Caco-2 (cell line): ENCODE measurements at regions not wholly inside any gene's neighbourhood (a gene's known extent, or its start where the extent isn't known, plus 50 kb on each side); places are given as distances from the start of the nearest gene placed in this dataset.

Source experiments
- BruUV-seq: library from RNA; stranded (reverse); fragments of 400-500 nt; replicated peaks from 2 replicates; lab custom pipeline; 2021; lab: Mats Ljungman, UMichigan
- CTCF ChIA-PET: fragments of 300-600 bp; sonication (Branson Sonifier 250); formaldehyde crosslinking; loops from one replicate; lab custom pipeline; 2022; ENCODE audit warnings: antibody characterized with exemption; lab: Charles Lee
- POLR2A ChIA-PET: fragments of 300-600 bp; sonication (Branson Sonifier 250); formaldehyde crosslinking; loops from one replicate; lab custom pipeline; 2022; ENCODE audit warnings: antibody characterized with exemption; lab: Charles Lee
- DNase-seq, 2 experiments: peaks; one replicate each; pipeline versions ENCODE4 v3.0.0 to v3.0.0-alpha.2; 2020 to 2022
- H3K27me3 ChIP-seq: replicated peaks from 2 replicates; pipeline ENCODE4 v1.6.0; 2011; ENCODE audit warnings: low read length; ENCODE audit not compliant: control insufficient read depth, insufficient read depth
- H3K36me3 ChIP-seq: 2 replicates; pipeline ENCODE4 v1.5.1; 2011; ENCODE audit warnings: low read length; ENCODE audit not compliant: control insufficient read depth, insufficient read depth
- H3K4me1 ChIP-seq: fragments of 250-450 bp; sonication (Bioruptor Pico); 2 replicates; pipeline ENCODE4 v1.5.1; 2020; ENCODE audit warnings: mild to moderate bottlenecking
- H3K4me3 ChIP-seq: 2 replicates; pipeline ENCODE4 v1.5.1; 2011; ENCODE audit warnings: low read depth, mild to moderate bottlenecking, control low read depth, low read length
- H3K9me3 ChIP-seq: fragments of 250-450 bp; sonication (Bioruptor Pico); 2 replicates; pipeline ENCODE4 v1.5.1; 2020; ENCODE audit warnings: mild to moderate bottlenecking, moderate library complexity
- H3K27ac Mint-ChIP-seq: one replicate; pipeline ENCODE4 v1.8.0; 2022; ENCODE audit warnings: mixed read lengths; ENCODE audit not compliant: unreplicated experiment
- H3K27me3 Mint-ChIP-seq: one replicate; pipeline ENCODE4 v1.8.0; 2022; ENCODE audit warnings: mixed read lengths; ENCODE audit not compliant: insufficient read depth, unreplicated experiment
- H3K36me3 Mint-ChIP-seq: one replicate; pipeline ENCODE4 v1.8.0; 2022; ENCODE audit warnings: mild to moderate bottlenecking, mixed read lengths; ENCODE audit not compliant: insufficient read depth, unreplicated experiment
- H3K4me1 Mint-ChIP-seq: one replicate; pipeline ENCODE4 v1.8.0; 2022; ENCODE audit warnings: low read depth, mixed read lengths; ENCODE audit not compliant: unreplicated experiment
- H3K4me3 Mint-ChIP-seq: one replicate; pipeline ENCODE4 v1.8.0; 2022; ENCODE audit warnings: mild to moderate bottlenecking, moderate library complexity, mixed read lengths; ENCODE audit not compliant: unreplicated experiment
- H3K9me3 Mint-ChIP-seq: one replicate; pipeline ENCODE4 v1.8.0; 2022; ENCODE audit warnings: mixed read lengths; ENCODE audit not compliant: unreplicated experiment
- intact Hi-C: fragments of 100-400 bp; cut with micrococcal nuclease; formaldehyde crosslinking; loops from one replicate; pipeline ENCODE4 v1.10.0; 2022; ENCODE audit not compliant: unreplicated experiment
- TF ChIP-seq, protein P1 (sequence below), 2 experiments: fragments of 200-600 bp in 1 of 2; IDR thresholded peaks; 1 replicate in 1 of 2; 2 replicates in 1 of 2; pipeline versions ENCODE4 v1.5.1 to v1.8.0; 2011 to 2022; ENCODE audit warnings: antibody characterized with exemption in 1 of 2, control low read depth in 1 of 2, inconsistent platforms in 1 of 2, low read depth in 1 of 2, low read length in 1 of 2, mild to moderate bottlenecking in 1 of 2, moderate library complexity in 1 of 2; ENCODE audit not compliant: insufficient read depth in 1 of 2, severe bottlenecking in 1 of 2, unreplicated experiment in 1 of 2

DNA sequence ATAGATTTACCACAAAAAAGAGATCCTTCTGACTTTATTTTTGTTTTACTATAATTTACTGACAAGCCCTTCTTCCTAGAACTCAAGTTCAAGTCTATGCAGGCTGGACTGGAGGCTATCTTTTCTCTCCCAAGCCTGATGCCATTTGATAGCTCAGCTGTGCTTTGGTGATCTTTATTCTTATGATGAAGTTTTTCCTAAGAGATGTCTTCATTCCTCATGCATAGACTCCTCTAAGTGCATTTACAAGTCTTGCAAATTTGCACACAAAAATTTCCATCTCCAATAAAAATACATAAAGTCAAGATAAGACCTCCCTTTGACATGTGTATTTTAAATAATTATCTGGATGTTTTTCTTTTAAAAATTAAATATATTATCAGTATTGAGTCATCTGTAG, 167.4 kb upstream of the ETAA1 start:
- no TSS peak for BruUV-seq
- Histone ChIP-seq H3K9me3 (no peaks in the 10 kb centered on the region), H3K27me3 (no peaks in the 10 kb centered on the region), H3K4me1 (no peaks in the 10 kb centered on the region), H3K36me3 (no peaks in the 10 kb centered on the region), H3K4me3 (no peak overlapping the region)
- CTCF ChIA-PET = no interaction called here
- H3K9me3 Mint-ChIP-seq = no peaks in the 10 kb centered on the region
- TF ChIP-seq, protein P1, sequence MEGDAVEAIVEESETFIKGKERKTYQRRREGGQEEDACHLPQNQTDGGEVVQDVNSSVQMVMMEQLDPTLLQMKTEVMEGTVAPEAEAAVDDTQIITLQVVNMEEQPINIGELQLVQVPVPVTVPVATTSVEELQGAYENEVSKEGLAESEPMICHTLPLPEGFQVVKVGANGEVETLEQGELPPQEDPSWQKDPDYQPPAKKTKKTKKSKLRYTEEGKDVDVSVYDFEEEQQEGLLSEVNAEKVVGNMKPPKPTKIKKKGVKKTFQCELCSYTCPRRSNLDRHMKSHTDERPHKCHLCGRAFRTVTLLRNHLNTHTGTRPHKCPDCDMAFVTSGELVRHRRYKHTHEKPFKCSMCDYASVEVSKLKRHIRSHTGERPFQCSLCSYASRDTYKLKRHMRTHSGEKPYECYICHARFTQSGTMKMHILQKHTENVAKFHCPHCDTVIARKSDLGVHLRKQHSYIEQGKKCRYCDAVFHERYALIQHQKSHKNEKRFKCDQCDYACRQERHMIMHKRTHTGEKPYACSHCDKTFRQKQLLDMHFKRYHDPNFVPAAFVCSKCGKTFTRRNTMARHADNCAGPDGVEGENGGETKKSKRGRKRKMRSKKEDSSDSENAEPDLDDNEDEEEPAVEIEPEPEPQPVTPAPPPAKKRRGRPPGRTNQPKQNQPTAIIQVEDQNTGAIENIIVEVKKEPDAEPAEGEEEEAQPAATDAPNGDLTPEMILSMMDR (IDR thresholded peaks at IDR 0.05; ENCODE audit: insufficient read depth in 1 of 2, low read depth in 1 of 2, low read length in 1 of 2, severe bottlenecking in 1 of 2, unreplicated experiment in 1 of 2) = no peak
- no peak for DNase-seq
- peaks cover 3% of the 10 kb centered on the region for H3K27me3 Mint-ChIP-seq
- H3K27ac Mint-ChIP-seq = no peak overlapping the region
- no peak overlapping the region for H3K4me3 Mint-ChIP-seq
- POLR2A ChIA-PET = no interaction called here
- no peaks in the 10 kb centered on the region for H3K36me3 Mint-ChIP-seq
- H3K4me1 Mint-ChIP-seq = no peaks in the 10 kb centered on the region
- intact Hi-C loops = loop anchor here (10.0 kb wide), 2 partner anchors 455 to 795 kb away; partner anchors contain the start of gene MEIS1

DNA sequence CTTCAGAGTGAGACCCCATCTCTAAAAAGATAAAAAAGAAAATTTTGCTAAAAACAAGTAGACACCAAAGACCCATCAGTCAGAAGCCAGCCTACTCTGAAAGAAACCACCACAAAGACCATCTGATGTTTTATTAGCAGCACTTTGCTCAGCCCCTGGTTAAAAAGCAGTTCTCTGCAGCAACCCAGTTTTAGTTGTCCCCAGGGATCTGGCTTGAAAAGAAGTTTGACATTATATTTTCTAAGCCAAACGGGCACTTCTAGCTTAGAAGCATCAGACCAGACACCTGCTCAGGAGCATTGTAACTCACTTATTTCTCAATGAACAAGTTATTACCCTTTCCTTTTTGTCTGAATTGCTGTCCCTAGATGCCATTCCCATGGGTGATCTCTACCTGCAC, 164.2 kb upstream of the ETAA1 start:
- H3K4me1 Mint-ChIP-seq = no peaks in the 10 kb centered on the region
- no peaks in the 10 kb centered on the region for H3K9me3 ChIP-seq
- POLR2A ChIA-PET = no interaction called here
- CTCF ChIA-PET = no interaction called here
- peaks cover 6% of the 10 kb centered on the region for H3K27me3 Mint-ChIP-seq
- H3K27ac Mint-ChIP-seq = no peak overlapping the region
- H3K4me3 ChIP-seq = no peak overlapping the region
- no peaks in the 10 kb centered on the region for H3K9me3 Mint-ChIP-seq
- H3K4me1 ChIP-seq = no peaks in the 10 kb centered on the region
- intact Hi-C loops = loop anchor here (10.0 kb wide), 2 partner anchors 458 to 798 kb away; partner anchors contain the start of gene MEIS1
- H3K4me3 Mint-ChIP-seq = no peak overlapping the region
- H3K36me3 Mint-ChIP-seq = no peaks in the 10 kb centered on the region
- DNase-seq = no peak
- no peaks in the 10 kb centered on the region for H3K27me3 ChIP-seq
- no peaks in the 10 kb centered on the region for H3K36me3 ChIP-seq
- TF ChIP-seq, protein P1 (IDR thresholded peaks at IDR 0.05; ENCODE audit: insufficient read depth in 1 of 2, low read depth in 1 of 2, low read length in 1 of 2, severe bottlenecking in 1 of 2, unreplicated experiment in 1 of 2) = no peak
- BruUV-seq = no TSS peak

DNA sequence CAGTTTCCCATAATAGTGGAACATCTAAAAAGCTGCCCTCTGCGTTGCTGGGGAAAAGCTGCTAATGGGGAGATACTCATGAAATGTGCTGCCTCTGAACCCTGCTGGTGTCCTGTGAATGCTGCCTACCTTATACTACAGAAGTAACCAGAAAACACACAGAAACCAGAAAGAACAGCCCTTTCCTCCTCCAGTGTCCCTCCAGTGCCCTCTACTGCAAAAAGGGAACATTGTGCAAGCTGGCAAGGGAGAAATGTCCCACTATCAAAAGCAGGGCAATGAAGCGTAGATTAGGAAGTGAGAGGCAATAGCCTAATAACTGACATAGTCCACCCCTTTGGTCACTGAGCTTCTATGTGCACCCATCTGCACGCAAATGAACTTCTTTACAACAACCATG, 162.7 kb upstream of the ETAA1 start:
- intact Hi-C loops = loop anchor here (1.0 to 10.0 kb wide), 6 partner anchors 88 to 800 kb away; partner anchors contain the start of gene MEIS1
- TF ChIP-seq, protein P1 (IDR thresholded peaks at IDR 0.05; ENCODE audit: insufficient read depth in 1 of 2, low read depth in 1 of 2, low read length in 1 of 2, severe bottlenecking in 1 of 2, unreplicated experiment in 1 of 2) = peak; percentile 50 to 67
- no TSS peak for BruUV-seq
- DNase-seq = peak in 1 of 2 experiments; percentile 47
- Mint-ChIP-seq H3K9me3 (no peaks in the 10 kb centered on the region), H3K27ac (no peak overlapping the region), H3K4me1 (no peaks in the 10 kb centered on the region), H3K36me3 (no peaks in the 10 kb centered on the region), H3K27me3 (peaks cover 6% of the 10 kb centered on the region), H3K4me3 (no peak overlapping the region)
- H3K4me3 ChIP-seq = no peak overlapping the region
- H3K27me3 ChIP-seq = no peaks in the 10 kb centered on the region
- no peaks in the 10 kb centered on the region for H3K9me3 ChIP-seq
- H3K4me1 ChIP-seq = no peaks in the 10 kb centered on the region
- ChIA-PET CTCF (interaction anchor here (0.6 kb wide), 1 partner anchor 57 kb away, joined by 3 read pairs; no protein-coding TSS in a partner anchor), POLR2A (no interaction called here)
- H3K36me3 ChIP-seq = no peaks in the 10 kb centered on the region
